Mammary epithelial cell (primary cell): ENCODE measurements at regions not wholly inside any gene's neighbourhood (a gene's known extent, or its start where the extent isn't known, plus 50 kb on each side); places are given as distances from the start of the nearest gene placed in this dataset.

Source experiments
- EZH2 ChIP-seq: IDR thresholded peaks from 2 replicates; pipeline ENCODE4 v1.6.1; 2012; ENCODE audit warnings: low read length, inconsistent platforms, borderline replicate concordance
- TF ChIP-seq, protein P1 (sequence below), 2 donors: IDR thresholded peaks in 1 of 2; conservative IDR thresholded peaks in 1 of 2; 2 replicates each; pipeline ENCODE4 v1.5.1; 2011 to 2012; ENCODE audit warnings: inconsistent platforms in 2 of 2, low read length in 2 of 2, mild to moderate bottlenecking in 2 of 2, control low read depth in 1 of 2, low read depth in 1 of 2; ENCODE audit not compliant: insufficient read depth in 1 of 2; ENCODE audit errors: extremely low read depth in 1 of 2

DNA sequence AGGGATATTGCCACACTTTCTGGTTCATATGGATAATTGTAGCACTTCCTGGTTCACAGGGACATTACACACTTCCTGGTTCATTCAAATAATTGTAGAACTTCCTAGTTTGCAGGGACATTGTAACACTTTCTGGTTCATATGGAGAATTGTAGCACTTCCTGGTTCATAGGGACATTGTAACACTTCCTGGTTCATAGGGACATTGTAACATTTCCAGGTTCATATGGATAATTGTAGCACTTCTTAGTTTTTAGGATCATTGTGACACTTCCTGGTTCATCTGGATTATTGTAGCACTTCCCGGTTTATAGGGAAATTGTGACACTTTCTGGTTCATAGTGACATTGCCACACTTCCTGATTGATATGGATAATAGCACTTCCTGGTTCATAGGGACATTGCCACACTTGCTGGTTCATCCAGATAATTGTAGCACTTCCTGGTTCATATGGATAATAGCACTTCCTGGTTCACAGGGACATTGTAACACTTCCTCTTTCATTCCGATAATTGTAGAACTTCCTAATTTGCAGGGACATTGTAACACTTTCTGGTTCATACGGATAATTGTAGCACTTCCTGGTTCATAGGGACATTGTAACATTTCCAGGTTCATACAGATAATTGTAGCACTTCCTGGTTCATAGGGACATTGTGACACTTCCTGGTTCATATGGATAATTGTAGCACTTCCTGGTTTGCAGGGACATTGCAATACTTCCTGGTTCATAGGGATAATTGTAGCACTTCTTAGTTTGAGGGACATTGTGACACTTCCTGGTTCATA, 59.2 kb upstream of the CD99 start:
- TF ChIP-seq, protein P1, sequence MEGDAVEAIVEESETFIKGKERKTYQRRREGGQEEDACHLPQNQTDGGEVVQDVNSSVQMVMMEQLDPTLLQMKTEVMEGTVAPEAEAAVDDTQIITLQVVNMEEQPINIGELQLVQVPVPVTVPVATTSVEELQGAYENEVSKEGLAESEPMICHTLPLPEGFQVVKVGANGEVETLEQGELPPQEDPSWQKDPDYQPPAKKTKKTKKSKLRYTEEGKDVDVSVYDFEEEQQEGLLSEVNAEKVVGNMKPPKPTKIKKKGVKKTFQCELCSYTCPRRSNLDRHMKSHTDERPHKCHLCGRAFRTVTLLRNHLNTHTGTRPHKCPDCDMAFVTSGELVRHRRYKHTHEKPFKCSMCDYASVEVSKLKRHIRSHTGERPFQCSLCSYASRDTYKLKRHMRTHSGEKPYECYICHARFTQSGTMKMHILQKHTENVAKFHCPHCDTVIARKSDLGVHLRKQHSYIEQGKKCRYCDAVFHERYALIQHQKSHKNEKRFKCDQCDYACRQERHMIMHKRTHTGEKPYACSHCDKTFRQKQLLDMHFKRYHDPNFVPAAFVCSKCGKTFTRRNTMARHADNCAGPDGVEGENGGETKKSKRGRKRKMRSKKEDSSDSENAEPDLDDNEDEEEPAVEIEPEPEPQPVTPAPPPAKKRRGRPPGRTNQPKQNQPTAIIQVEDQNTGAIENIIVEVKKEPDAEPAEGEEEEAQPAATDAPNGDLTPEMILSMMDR (conservative IDR thresholded peaks at IDR 0.05 in 1 of 2, IDR thresholded peaks at IDR 0.05 in 1 of 2; ENCODE audit: extremely low read depth in 1 of 2, insufficient read depth in 1 of 2, low read depth in 1 of 2, low read length in 2 of 2): no peak
- TF ChIP-seq EZH2: no peak
